Activated CD4-positive, alpha-beta T cell treated with anti-CD3 and anti-CD28 coated beads, Interleukin-10, Interleukin-2, amounts not matched to agents 100 ng/mL and 50 ng/mL, durations not matched to agents 16 hours and 8 hours (primary cell): ENCODE measurements at regions not wholly inside any gene's neighbourhood (a gene's known extent, or its start where the extent isn't known, plus 50 kb on each side); places are given as distances from the start of the nearest gene placed in this dataset.

Source experiments
- DNase-seq: peaks from one replicate; pipeline ENCODE4 v3.0.0-alpha.2; 2020

- no peak for DNase-seq
These were observed 69.0 kb upstream of the SPANXN1 start for GRCh38 chrX:145178268-145178667.

- peak; percentile 20 for DNase-seq
These were observed 56.4 kb upstream of the SPANXN1 start for GRCh38 chrX:145190801-145191389.
